SK-N-MC (cell line): ENCODE measurements at regions not wholly inside any gene's neighbourhood (a gene's known extent, or its start where the extent isn't known, plus 50 kb on each side); places are given as distances from the start of the nearest gene placed in this dataset.

Experiments
- EZH2 ChIP-seq: fragments of 200-600 bp; sonication (generic); IDR thresholded peaks from one replicate; pipeline ENCODE4 v1.6.1; 2017; ENCODE audit warnings: antibody characterized with exemption
- FOXP2 ChIP-seq: optimal IDR thresholded peaks from 2 replicates; pipeline ENCODE3; 2011; ENCODE audit warnings: mild to moderate bottlenecking, moderate library complexity; ENCODE audit not compliant: insufficient read depth; ENCODE audit errors: extremely low read length, control extremely low read depth
- POLR2AphosphoS5 ChIP-seq: IDR thresholded peaks from 2 replicates; pipeline ENCODE4 v1.6.1; 2012; ENCODE audit warnings: mild to moderate bottlenecking, low read depth, low read length, borderline replicate concordance

GRCh38 chr4:56276547-56276946 is 110.7 kb downstream of the AASDH start:
- TF ChIP-seq EZH2 (no peak), POLR2AphosphoS5 (no peak), FOXP2 (no peak)
